Hepatocyte (in vitro differentiated cells): ENCODE measurements at regions not wholly inside any gene's neighbourhood (a gene's known extent, or its start where the extent isn't known, plus 50 kb on each side); places are given as distances from the start of the nearest gene placed in this dataset.

Source experiments
- DNase-seq: peaks from one replicate; pipeline ENCODE4 v3.0.0-alpha.2; 2016; ENCODE audit warnings: low spot score
- H2AFZ ChIP-seq: fragments of 200-600 bp; sonication (generic); 2 replicates; pipeline ENCODE4 v1.6.0; 2016; ENCODE audit warnings: antibody characterized with exemption, mild to moderate bottlenecking
- H3K27ac ChIP-seq: fragments of 200-600 bp; sonication (generic); 2 replicates; pipeline ENCODE4 v1.5.1; 2016; ENCODE audit warnings: mild to moderate bottlenecking
- H3K27me3 ChIP-seq: fragments of 200-600 bp; sonication (generic); 2 replicates; pipeline ENCODE4 v1.6.1; 2016
- H3K36me3 ChIP-seq: fragments of 200-600 bp; sonication (generic); replicated peaks from 2 replicates; pipeline ENCODE4 v1.5.1; 2016; ENCODE audit warnings: low read depth; ENCODE audit not compliant: insufficient read depth
- H3K4me1 ChIP-seq: fragments of 200-600 bp; sonication (generic); 2 replicates; pipeline ENCODE4 v1.5.1; 2016; ENCODE audit warnings: mild to moderate bottlenecking, moderate library complexity; ENCODE audit not compliant: insufficient read depth
- H3K4me2 ChIP-seq: fragments of 200-600 bp; sonication (generic); 2 replicates; pipeline ENCODE4 v1.6.0; 2016
- H3K4me3 ChIP-seq: fragments of 200-600 bp; sonication (generic); 2 replicates; pipeline ENCODE4 v1.5.1; 2016; ENCODE audit warnings: mild to moderate bottlenecking
- H3K79me2 ChIP-seq: fragments of 200-600 bp; sonication (generic); 2 replicates; pipeline ENCODE4 v1.6.0; 2017; ENCODE audit warnings: mild to moderate bottlenecking
- H3K9me2 ChIP-seq: fragments of 200-600 bp; sonication (generic); replicated peaks from 2 replicates; pipeline ENCODE4 v1.6.0; 2017; ENCODE audit warnings: mild to moderate bottlenecking; ENCODE audit not compliant: insufficient read depth
- H3K9me3 ChIP-seq: fragments of 200-600 bp; sonication (generic); 2 replicates; pipeline ENCODE4 v1.5.1; 2016; ENCODE audit warnings: low read depth, mild to moderate bottlenecking
- H4K20me1 ChIP-seq: fragments of 200-600 bp; sonication (generic); 2 replicates; pipeline ENCODE4 v1.6.0; 2016; ENCODE audit warnings: mild to moderate bottlenecking; ENCODE audit not compliant: insufficient read depth, poor library complexity, severe bottlenecking
- EZH2 ChIP-seq: fragments of 200-600 bp; sonication (generic); IDR thresholded peaks from 2 replicates; pipeline ENCODE4 v1.6.1; 2016; ENCODE audit warnings: antibody characterized with exemption, mild to moderate bottlenecking, borderline replicate concordance
- EZH2phosphoT487 ChIP-seq: fragments of 200-600 bp; sonication (generic); IDR thresholded peaks from one replicate; pipeline ENCODE4 v1.6.1; 2018; ENCODE audit warnings: antibody characterized with exemption, mild to moderate bottlenecking, low read depth, moderate library complexity; ENCODE audit not compliant: unreplicated experiment, severe bottlenecking
- WGBS: methylation state at CpG from one replicate; pipeline ENCODE4 v1.1.6; 2016; ENCODE audit warnings: low lambda C conversion rate; ENCODE audit errors: missing lambda C conversion rate; 5-methylcytosine and 5-hydroxymethylcytosine counted together
- TF ChIP-seq, protein P1 (sequence below): fragments of 200-600 bp; sonication (generic); IDR thresholded peaks from 2 replicates; pipeline ENCODE4 v1.5.1; 2016; ENCODE audit warnings: antibody characterized with exemption, mild to moderate bottlenecking; ENCODE audit not compliant: poor library complexity

DNA sequence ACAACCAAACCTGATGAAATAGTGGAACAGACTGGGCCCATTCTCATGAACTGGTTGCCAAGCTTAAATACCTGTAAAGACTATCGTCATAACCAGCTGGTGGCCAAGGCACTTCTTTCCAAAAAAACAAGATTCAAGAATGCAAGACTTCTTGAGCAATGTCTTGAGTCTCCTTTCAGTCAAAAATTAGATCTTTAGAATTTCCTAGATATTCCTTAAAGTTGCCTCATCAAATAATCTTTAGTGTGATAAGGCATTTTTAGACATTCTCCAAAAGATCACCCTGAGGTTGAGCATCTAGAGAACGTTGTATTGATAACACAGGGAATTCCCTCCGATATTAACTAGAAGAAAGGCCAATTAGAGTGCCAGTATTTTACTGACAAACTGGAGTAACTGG, 236.4 kb upstream of the MEX3C start:
- H3K79me2 ChIP-seq = no peaks in the 10 kb centered on the region
- 87% methylated on average over 3 of the region's 3 CpGs for WGBS
- TF ChIP-seq, protein P1, sequence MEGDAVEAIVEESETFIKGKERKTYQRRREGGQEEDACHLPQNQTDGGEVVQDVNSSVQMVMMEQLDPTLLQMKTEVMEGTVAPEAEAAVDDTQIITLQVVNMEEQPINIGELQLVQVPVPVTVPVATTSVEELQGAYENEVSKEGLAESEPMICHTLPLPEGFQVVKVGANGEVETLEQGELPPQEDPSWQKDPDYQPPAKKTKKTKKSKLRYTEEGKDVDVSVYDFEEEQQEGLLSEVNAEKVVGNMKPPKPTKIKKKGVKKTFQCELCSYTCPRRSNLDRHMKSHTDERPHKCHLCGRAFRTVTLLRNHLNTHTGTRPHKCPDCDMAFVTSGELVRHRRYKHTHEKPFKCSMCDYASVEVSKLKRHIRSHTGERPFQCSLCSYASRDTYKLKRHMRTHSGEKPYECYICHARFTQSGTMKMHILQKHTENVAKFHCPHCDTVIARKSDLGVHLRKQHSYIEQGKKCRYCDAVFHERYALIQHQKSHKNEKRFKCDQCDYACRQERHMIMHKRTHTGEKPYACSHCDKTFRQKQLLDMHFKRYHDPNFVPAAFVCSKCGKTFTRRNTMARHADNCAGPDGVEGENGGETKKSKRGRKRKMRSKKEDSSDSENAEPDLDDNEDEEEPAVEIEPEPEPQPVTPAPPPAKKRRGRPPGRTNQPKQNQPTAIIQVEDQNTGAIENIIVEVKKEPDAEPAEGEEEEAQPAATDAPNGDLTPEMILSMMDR = no peak
- TF ChIP-seq EZH2phosphoT487 (no peak), EZH2 (no peak)
- no peaks in the 10 kb centered on the region for H4K20me1 ChIP-seq
- no peak overlapping the region for H3K27ac ChIP-seq
- H3K4me2 ChIP-seq = no peak overlapping the region
- H3K27me3 ChIP-seq = no peaks in the 10 kb centered on the region
- H3K9me3 ChIP-seq = no peaks in the 10 kb centered on the region
- no peak overlapping the region for H3K4me3 ChIP-seq
- no peak overlapping the region for H2AFZ ChIP-seq
- H3K36me3 ChIP-seq = no peaks in the 10 kb centered on the region
- no peak for DNase-seq
- no peaks in the 10 kb centered on the region for H3K4me1 ChIP-seq
- H3K9me2 ChIP-seq = no peaks in the 10 kb centered on the region

DNA sequence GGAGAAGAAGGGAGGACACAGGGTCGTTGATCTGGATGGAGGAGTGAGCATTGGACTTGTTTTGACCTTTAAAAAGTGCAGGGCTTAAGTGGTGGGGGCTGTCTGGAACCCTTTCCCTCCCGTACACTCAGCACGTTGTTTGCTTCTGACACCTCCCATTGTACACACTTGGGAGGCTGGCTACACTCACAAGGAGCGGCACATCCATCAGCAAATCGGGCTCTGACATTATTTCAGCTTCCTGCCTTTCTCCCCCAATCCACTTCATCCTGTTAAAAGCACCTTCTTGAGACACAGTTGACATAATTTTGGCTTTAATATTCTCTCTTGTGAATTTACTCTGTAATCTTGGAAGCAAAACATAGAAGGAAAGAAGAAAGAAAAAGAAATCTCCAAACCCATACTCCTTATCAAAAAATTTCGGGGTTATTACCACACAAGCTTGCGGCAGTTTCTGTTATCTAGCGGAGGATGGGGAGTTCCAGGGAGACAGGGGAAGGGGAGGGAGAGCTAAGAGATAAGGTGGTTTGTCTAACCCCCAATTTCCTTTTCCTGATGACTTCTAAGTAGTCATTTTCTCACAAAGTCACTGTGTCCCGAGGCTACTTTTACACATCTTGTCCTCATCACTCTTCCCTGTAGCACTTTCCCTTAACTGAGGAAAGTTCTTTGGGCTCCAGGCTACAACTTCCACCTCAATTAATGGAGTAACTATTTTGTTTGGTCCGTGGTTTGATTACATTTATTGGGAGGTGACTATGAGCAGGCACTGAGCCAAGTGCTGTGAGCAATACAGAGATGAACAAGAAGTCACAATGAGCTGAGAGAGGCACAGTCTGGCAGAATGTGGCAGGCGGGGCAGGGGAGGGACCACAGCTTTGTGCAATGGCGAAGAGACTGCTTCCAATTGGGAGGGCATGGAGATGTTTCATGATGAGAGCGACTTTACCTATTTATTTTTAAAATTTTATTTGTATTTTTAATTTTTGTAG, 240.1 kb upstream of the MEX3C start:
- Histone ChIP-seq H3K4me1 (no peaks in the 10 kb centered on the region), H4K20me1 (no peaks in the 10 kb centered on the region), H3K9me2 (no peaks in the 10 kb centered on the region), H3K36me3 (no peaks in the 10 kb centered on the region), H3K4me2 (peak overlapping the region; percentile 52), H3K79me2 (no peaks in the 10 kb centered on the region), H2AFZ (peak overlapping the region; percentile 39), H3K27me3 (no peaks in the 10 kb centered on the region), H3K9me3 (no peaks in the 10 kb centered on the region), H3K4me3 (no peak overlapping the region), H3K27ac (no peak overlapping the region)
- 50% methylated on average over 13 of the region's 13 CpGs for WGBS
- no peak for DNase-seq
- TF ChIP-seq, protein P1 = no peak
- TF ChIP-seq EZH2 = no peak
- no peak for TF ChIP-seq EZH2phosphoT487

DNA sequence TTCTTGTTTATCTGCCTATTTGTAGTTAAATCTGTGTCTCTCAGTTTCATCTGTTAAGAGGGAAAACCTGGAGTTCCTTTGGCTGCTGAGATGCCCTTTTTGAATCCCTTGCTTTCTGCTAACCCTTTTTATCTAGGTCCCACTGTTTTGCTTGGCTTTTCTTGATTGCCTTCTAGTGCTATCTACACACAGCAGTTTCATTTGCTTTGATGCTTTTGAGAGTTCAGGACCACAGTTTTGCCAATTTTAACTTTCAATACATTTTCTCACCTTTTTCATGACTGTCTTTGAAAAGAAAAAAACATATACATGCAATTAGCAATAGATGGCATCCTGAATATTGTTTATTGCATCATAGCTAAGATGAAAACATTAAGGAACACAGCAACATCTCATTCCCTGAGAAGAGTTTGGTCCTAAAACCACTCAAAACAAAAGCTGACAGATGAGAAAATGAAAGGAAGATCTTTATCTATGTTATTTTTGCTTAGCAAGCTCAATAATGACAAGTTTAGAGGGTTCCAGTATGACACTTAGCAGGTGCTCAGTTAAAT, 241.4 kb upstream of the MEX3C start:
- Histone ChIP-seq H3K36me3 (no peaks in the 10 kb centered on the region), H3K27me3 (no peaks in the 10 kb centered on the region), H2AFZ (no peak overlapping the region), H3K79me2 (no peaks in the 10 kb centered on the region), H3K9me3 (no peaks in the 10 kb centered on the region), H3K9me2 (no peaks in the 10 kb centered on the region), H3K4me1 (no peaks in the 10 kb centered on the region), H4K20me1 (no peaks in the 10 kb centered on the region), H3K4me3 (no peak overlapping the region), H3K4me2 (no peak overlapping the region), H3K27ac (no peak overlapping the region)
- TF ChIP-seq EZH2phosphoT487 (no peak), EZH2 (no peak)
- TF ChIP-seq, protein P1 = no peak
- DNase-seq = no peak
